HG02981 (cell line): ENCODE measurements at regions not wholly inside any gene's neighbourhood (a gene's known extent, or its start where the extent isn't known, plus 50 kb on each side); places are given as distances from the start of the nearest gene placed in this dataset.
"Not testable (repeated sequence)": the region's sequence is repeated elsewhere in the genome, so short reads cannot be mapped to it uniquely, and the experiment has no call there.

Experiments used
- ATAC-seq: cut with Tn5 transposase; IDR thresholded peaks from one replicate; pipeline ENCODE4 v1.9.1; 2021; ENCODE audit warnings: mild to moderate bottlenecking, moderate library complexity; ENCODE audit not compliant: unreplicated experiment

GRCh38 chr4:97016186-97016907 lies 1126.9 kb downstream of the STPG2 start:
- ATAC-seq: no peak

GRCh38 chr4:97027728-97028410 lies 1115.4 kb downstream of the STPG2 start:
- no peak for ATAC-seq

- no peak for ATAC-seq
These were observed 1114.5 kb downstream of the STPG2 start for GRCh38 chr4:97028785-97029184.

GRCh38 chr4:97037411-97038145 lies 1105.7 kb downstream of the STPG2 start:
- ATAC-seq: not testable (repeated sequence)

- ATAC-seq: no peak
These were observed 1105.1 kb downstream of the STPG2 start for GRCh38 chr4:97038146-97038516.

GRCh38 chr4:97072666-97073065 lies 1070.6 kb downstream of the STPG2 start:
- no peak for ATAC-seq

GRCh38 chr4:97073194-97073593 lies 1070.1 kb downstream of the STPG2 start:
- ATAC-seq: no peak

- ATAC-seq: no peak
These were observed 1068.7 kb downstream of the STPG2 start for GRCh38 chr4:97074531-97074930.

- ATAC-seq: no peak
These were observed 1061.3 kb downstream of the STPG2 start for GRCh38 chr4:97081951-97082350.

- not testable (repeated sequence) for ATAC-seq
These were observed 1046.2 kb downstream of the STPG2 start for GRCh38 chr4:97097036-97097435.

- not testable (repeated sequence) for ATAC-seq
These were observed 1042.1 kb downstream of the STPG2 start for GRCh38 chr4:97101171-97101570.

GRCh38 chr4:97103252-97103651 lies 1040.0 kb downstream of the STPG2 start:
- ATAC-seq: no peak

GRCh38 chr4:97104006-97104405 lies 1039.3 kb downstream of the STPG2 start:
- no peak for ATAC-seq

GRCh38 chr4:97104666-97105065 lies 1038.6 kb downstream of the STPG2 start:
- ATAC-seq: no peak

- no peak for ATAC-seq
These were observed 1037.8 kb downstream of the STPG2 start for GRCh38 chr4:97105347-97106099.

GRCh38 chr4:97106161-97106560 lies 1037.1 kb downstream of the STPG2 start:
- no peak for ATAC-seq

- no peak for ATAC-seq
These were observed 1032.8 kb downstream of the STPG2 start for GRCh38 chr4:97110506-97110905.

- ATAC-seq: no peak
These were observed 1026.8 kb downstream of the STPG2 start for GRCh38 chr4:97116511-97116910.

- no peak for ATAC-seq
These were observed 1021.8 kb downstream of the STPG2 start for GRCh38 chr4:97121493-97121892.

GRCh38 chr4:97123573-97123972 lies 1019.7 kb downstream of the STPG2 start:
- no peak for ATAC-seq

- no peak for ATAC-seq
These were observed 1010.8 kb downstream of the STPG2 start for GRCh38 chr4:97132435-97132834.
